Right lobe of liver (tissue), 6 donors: ENCODE measurements at regions not wholly inside any gene's neighbourhood (a gene's known extent, or its start where the extent isn't known, plus 50 kb on each side); places are given as distances from the start of the nearest gene placed in this dataset.

Source experiments
- ATAC-seq, 4 donors: fragments of 200-7000 bp; cut with Tn5 transposase; one replicate each; pipeline ENCODE4 v1.9.1; 2020; ENCODE audit warnings: mild to moderate bottlenecking in 4 of 4, moderate library complexity in 4 of 4
- DNase-seq, 3 donors: peaks; one replicate each; pipeline ENCODE4 v3.0.0-alpha.2; 2020
- H3K27ac ChIP-seq, 3 donors: fragments of 200-600 bp; one replicate each; pipeline ENCODE4 v1.8.0; 2022
- H3K27me3 ChIP-seq, 2 donors: fragments of 200-600 bp; one replicate each; pipeline ENCODE4 v1.8.0; 2022
- H3K36me3 ChIP-seq, 4 donors: fragments of 200-600 bp; sonication (generic) in 1 of 4; one replicate each; pipeline versions ENCODE4 v1.5.1 to v1.8.0; 2017 to 2022; ENCODE audit warnings: control low read depth in 1 of 4
- H3K4me1 ChIP-seq, 4 donors: fragments of 200-600 bp; sonication (generic) in 1 of 4; one replicate each; pipeline versions ENCODE4 v1.5.1 to v1.8.0; 2017 to 2022; ENCODE audit warnings: control low read depth in 1 of 4
- H3K4me3 ChIP-seq, 3 donors: fragments of 200-600 bp; one replicate each; pipeline ENCODE4 v1.8.0; 2022
- H3K9me3 ChIP-seq, 4 donors: fragments of 200-600 bp; sonication (generic) in 1 of 4; one replicate each; pipeline versions ENCODE4 v1.5.1 to v1.8.0; 2017 to 2022; ENCODE audit warnings: control low read depth in 1 of 4
- POLR2A ChIP-seq: fragments of 450-650 bp; IDR thresholded peaks from one replicate; pipeline ENCODE4 v1.6.1; 2017; ENCODE audit warnings: antibody characterized with exemption, mild to moderate bottlenecking
- WGBS: methylation state at CpG from one replicate; pipeline ENCODE4 v1.1.6; 2018; ENCODE audit warnings: low coverage, low lambda C conversion rate; ENCODE audit not compliant: insufficient coverage; ENCODE audit errors: missing lambda C conversion rate; 5-methylcytosine and 5-hydroxymethylcytosine counted together
- intact Hi-C, 2 donors: fragments of 100-400 bp; cut with DNase I; formaldehyde crosslinking; loops; one replicate each; pipeline versions ENCODE4 v1.11.2 to v1.14.1; 2022
- TF ChIP-seq, protein P1 (sequence below), 4 donors: fragments of 200-600 bp in 3 of 4; fragments of 450-650 bp in 1 of 4; IDR thresholded peaks; one replicate each; pipeline versions ENCODE4 v1.5.1 to v1.8.0; 2016 to 2022; ENCODE audit warnings: antibody characterized with exemption in 4 of 4, mild to moderate bottlenecking in 2 of 4
- donor health status: DM: no; HTN: yes; CAD: no.
- donor health status: DM: no; HTN: no; CAD: no.
- donor health status: DM: no; HTN: no; CAD: no.
- donor health status: DM: no; HTN: yes; CAD: no.
- donor health status: DM: no; HTN: yes; CAD: no.

DNA sequence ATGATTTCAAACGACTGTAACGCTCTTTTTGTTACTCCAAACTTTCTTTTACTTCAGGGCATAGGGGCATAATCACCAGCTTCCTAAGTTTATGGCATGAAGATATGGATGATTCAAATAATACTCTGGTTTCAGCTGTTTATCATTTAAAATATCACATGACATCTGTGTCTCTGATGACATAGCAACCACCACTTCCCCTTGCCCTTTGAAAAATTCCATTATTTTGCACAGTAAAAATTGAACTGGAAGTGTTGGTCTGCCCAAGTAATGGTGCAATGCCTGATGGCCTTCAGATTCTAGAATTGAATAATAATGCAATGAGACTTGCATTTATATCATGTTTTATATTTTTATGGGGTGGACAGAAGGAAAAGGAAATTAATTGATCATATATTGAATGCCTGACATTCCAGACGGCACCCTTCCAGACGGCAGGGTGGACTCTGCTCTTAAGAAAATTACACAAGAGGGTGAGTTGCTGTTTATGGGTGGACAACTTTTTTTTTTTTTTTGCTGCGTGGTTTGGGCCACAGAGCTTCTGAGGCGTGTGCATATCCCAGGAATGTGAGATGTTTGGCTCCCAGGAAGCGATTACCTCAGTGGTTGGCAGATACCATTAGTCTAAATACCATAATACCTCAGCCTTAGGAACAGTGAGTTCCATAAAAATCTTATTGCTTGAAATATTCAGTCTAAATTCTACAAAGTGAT, 101.7 kb upstream of the ZNF521 start:
- intact Hi-C loops, result no loop called here
- H3K4me3 ChIP-seq, result no peak overlapping the region
- 55% methylated on average over 7 of the region's 7 CpGs for WGBS
- no peak for DNase-seq
- no peak overlapping the region for H3K27ac ChIP-seq
- H3K27me3 ChIP-seq, result no peaks in the 10 kb centered on the region
- H3K9me3 ChIP-seq, result no peaks in the 10 kb centered on the region
- ATAC-seq, result no peak
- H3K36me3 ChIP-seq, result no peaks in the 10 kb centered on the region
- no peak for TF ChIP-seq POLR2A
- TF ChIP-seq, protein P1, sequence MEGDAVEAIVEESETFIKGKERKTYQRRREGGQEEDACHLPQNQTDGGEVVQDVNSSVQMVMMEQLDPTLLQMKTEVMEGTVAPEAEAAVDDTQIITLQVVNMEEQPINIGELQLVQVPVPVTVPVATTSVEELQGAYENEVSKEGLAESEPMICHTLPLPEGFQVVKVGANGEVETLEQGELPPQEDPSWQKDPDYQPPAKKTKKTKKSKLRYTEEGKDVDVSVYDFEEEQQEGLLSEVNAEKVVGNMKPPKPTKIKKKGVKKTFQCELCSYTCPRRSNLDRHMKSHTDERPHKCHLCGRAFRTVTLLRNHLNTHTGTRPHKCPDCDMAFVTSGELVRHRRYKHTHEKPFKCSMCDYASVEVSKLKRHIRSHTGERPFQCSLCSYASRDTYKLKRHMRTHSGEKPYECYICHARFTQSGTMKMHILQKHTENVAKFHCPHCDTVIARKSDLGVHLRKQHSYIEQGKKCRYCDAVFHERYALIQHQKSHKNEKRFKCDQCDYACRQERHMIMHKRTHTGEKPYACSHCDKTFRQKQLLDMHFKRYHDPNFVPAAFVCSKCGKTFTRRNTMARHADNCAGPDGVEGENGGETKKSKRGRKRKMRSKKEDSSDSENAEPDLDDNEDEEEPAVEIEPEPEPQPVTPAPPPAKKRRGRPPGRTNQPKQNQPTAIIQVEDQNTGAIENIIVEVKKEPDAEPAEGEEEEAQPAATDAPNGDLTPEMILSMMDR (IDR thresholded peaks at IDR 0.05), result no peak
- H3K4me1 ChIP-seq, result no peaks in the 10 kb centered on the region

DNA sequence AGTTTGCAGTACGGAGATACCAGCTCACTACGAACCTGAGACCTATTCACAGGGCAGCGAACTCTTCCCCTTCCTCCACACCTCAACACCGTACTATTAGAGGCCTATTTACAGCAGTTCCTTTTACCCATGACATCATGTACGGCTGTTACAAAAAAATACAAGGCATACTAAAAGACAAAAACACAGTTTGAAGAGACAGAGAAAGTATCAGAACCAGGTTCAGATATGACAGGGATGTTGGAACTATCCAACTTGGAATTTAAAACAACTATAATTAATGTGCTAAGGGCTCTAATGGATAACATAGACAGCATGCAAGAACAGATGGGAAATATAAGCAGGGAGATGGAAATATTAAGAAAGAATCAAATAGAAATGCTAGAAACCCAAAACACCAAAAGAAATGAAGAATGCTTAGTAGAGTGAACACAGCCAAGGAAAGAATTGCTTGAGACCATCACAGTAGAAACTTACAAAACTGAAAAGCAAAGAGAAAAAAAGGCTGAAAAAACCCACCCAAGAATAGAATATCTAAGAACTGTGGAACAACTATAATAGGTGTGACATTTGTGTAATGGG, 99.2 kb upstream of the ZNF521 start:
- H3K9me3 ChIP-seq, result no peaks in the 10 kb centered on the region
- no peak overlapping the region for H3K27ac ChIP-seq
- WGBS, result 64% methylated on average over 5 of the region's 5 CpGs
- no peak for ATAC-seq
- DNase-seq, result no peak
- H3K27me3 ChIP-seq, result no peaks in the 10 kb centered on the region
- intact Hi-C loops, result no loop called here
- H3K4me1 ChIP-seq, result no peaks in the 10 kb centered on the region
- no peaks in the 10 kb centered on the region for H3K36me3 ChIP-seq
- no peak for TF ChIP-seq POLR2A
- TF ChIP-seq, protein P1 (IDR thresholded peaks at IDR 0.05), result no peak
- H3K4me3 ChIP-seq, result no peak overlapping the region

DNA sequence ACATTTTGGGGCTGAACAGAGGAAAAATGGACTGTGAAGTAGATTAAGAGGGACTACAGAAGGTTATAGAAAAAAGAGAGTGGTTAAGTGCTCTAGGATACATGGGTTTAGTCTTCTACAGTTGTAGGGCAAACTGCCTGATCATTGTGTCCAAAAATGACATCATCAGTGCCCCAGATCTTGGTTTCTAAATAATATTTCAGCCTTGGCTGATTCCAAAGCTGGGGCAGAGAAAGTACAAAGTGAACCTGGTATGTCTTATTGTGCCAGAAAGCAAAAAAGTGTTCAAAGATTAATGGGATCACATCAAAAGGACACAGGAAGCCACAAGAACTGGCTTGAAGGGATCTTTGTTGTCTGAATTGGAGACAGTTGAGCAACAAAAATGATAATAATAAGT, 97.1 kb upstream of the ZNF521 start:
- DNase-seq (no peak), ATAC-seq (no peak)
- no peak overlapping the region for H3K4me3 ChIP-seq
- no peaks in the 10 kb centered on the region for H3K4me1 ChIP-seq
- intact Hi-C loops, result no loop called here
- no peak overlapping the region for H3K27ac ChIP-seq
- no peaks in the 10 kb centered on the region for H3K9me3 ChIP-seq
- TF ChIP-seq, protein P1 (IDR thresholded peaks at IDR 0.05), result no peak
- TF ChIP-seq POLR2A, result no peak
- H3K36me3 ChIP-seq, result no peaks in the 10 kb centered on the region
- no peaks in the 10 kb centered on the region for H3K27me3 ChIP-seq

DNA sequence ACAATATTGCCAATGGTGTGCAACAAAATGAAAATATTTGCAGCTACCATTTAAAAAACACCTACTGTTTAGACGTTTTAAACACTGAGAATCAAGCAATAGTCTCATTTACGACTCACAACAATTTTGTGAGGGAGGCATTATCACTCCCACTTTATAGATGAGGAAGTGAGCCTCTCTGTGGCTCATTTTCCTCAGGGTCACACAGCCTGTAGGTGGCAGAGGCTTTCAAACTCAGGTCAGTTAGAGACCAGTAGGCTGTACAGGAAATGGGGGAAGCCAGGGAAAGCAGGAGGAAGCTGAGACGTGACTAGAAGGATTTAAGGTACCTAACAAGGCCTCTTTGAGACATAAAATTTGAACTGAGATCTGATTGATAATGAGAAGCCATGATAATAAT, 95.0 kb upstream of the ZNF521 start:
- TF ChIP-seq, protein P1 (IDR thresholded peaks at IDR 0.05), result no peak
- TF ChIP-seq POLR2A, result no peak
- H3K27ac ChIP-seq, result no peak overlapping the region
- H3K27me3 ChIP-seq, result no peaks in the 10 kb centered on the region
- 4% methylated on average over 3 of the region's 3 CpGs for WGBS
- DNase-seq (no peak), ATAC-seq (no peak)
- intact Hi-C loops, result no loop called here
- H3K4me3 ChIP-seq, result no peak overlapping the region
- no peaks in the 10 kb centered on the region for H3K9me3 ChIP-seq
- H3K36me3 ChIP-seq, result no peaks in the 10 kb centered on the region
- no peaks in the 10 kb centered on the region for H3K4me1 ChIP-seq
